Brain microvascular endothelial cell (primary cell): ENCODE measurements at regions not wholly inside any gene's neighbourhood (a gene's known extent, or its start where the extent isn't known, plus 50 kb on each side); places are given as distances from the start of the nearest gene placed in this dataset.

Experiments used
- DNase-seq: peaks from one replicate; pipeline ENCODE4 v3.0.0-alpha.2; 2020
- H3K27ac ChIP-seq: fragments of 250-450 bp; sonication (Bioruptor Pico); 2 replicates; pipeline ENCODE4 v1.5.1; 2020; ENCODE audit warnings: mild to moderate bottlenecking, moderate library complexity
- H3K27me3 ChIP-seq: fragments of 250-450 bp; sonication (Bioruptor Pico); replicated peaks from 2 replicates; pipeline ENCODE4 v1.5.1; 2020; ENCODE audit warnings: mild to moderate bottlenecking
- H3K36me3 ChIP-seq: fragments of 250-450 bp; sonication (Bioruptor Pico); replicated peaks from 2 replicates; pipeline ENCODE4 v1.5.1; 2020; ENCODE audit warnings: mild to moderate bottlenecking
- H3K4me3 ChIP-seq: 2 replicates; pipeline ENCODE4 v1.5.1; 2011; ENCODE audit warnings: low read depth, mild to moderate bottlenecking, control low read depth, low read length, moderate library complexity
- in situ Hi-C: cut with HindIII; loops from 2 replicates; pipeline ENCODE4 v1.10.0; 2017; ENCODE audit warnings: low sequenced_read_pairs, low pct_ligation_motif_present
- TF ChIP-seq, protein P1 (sequence below): IDR thresholded peaks from 2 replicates; pipeline ENCODE4 v1.5.1; 2011; ENCODE audit warnings: low read depth, mild to moderate bottlenecking, moderate library complexity, low read length, control low read depth, inconsistent platforms; ENCODE audit errors: missing control alignments

DNA sequence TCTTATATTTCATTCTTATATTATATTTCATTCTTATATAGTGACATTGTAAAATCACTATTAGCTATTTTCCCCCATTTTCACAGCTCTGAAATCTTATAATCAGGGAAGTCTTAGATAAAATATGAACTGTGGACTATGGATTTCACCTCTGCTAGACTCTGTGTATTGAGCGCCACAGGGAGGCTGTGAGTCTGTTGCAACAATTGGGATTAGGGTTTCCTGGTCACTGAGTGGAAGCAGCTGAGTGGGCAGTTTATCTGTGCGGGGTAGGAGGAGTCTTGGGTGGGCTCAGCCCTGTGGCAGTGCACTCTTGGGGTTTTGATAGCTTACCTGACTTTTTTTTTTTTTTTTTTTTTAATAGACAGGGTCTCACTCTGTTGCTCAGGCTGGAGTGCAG is 249.5 kb downstream of the PTTG2 start:
- H3K4me3 ChIP-seq, result no peak overlapping the region
- H3K27ac ChIP-seq, result no peak overlapping the region
- TF ChIP-seq, protein P1, sequence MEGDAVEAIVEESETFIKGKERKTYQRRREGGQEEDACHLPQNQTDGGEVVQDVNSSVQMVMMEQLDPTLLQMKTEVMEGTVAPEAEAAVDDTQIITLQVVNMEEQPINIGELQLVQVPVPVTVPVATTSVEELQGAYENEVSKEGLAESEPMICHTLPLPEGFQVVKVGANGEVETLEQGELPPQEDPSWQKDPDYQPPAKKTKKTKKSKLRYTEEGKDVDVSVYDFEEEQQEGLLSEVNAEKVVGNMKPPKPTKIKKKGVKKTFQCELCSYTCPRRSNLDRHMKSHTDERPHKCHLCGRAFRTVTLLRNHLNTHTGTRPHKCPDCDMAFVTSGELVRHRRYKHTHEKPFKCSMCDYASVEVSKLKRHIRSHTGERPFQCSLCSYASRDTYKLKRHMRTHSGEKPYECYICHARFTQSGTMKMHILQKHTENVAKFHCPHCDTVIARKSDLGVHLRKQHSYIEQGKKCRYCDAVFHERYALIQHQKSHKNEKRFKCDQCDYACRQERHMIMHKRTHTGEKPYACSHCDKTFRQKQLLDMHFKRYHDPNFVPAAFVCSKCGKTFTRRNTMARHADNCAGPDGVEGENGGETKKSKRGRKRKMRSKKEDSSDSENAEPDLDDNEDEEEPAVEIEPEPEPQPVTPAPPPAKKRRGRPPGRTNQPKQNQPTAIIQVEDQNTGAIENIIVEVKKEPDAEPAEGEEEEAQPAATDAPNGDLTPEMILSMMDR, result no peak
- in situ Hi-C loops, result no loop called here
- no peaks in the 10 kb centered on the region for H3K36me3 ChIP-seq
- DNase-seq, result no peak
- no peaks in the 10 kb centered on the region for H3K27me3 ChIP-seq

DNA sequence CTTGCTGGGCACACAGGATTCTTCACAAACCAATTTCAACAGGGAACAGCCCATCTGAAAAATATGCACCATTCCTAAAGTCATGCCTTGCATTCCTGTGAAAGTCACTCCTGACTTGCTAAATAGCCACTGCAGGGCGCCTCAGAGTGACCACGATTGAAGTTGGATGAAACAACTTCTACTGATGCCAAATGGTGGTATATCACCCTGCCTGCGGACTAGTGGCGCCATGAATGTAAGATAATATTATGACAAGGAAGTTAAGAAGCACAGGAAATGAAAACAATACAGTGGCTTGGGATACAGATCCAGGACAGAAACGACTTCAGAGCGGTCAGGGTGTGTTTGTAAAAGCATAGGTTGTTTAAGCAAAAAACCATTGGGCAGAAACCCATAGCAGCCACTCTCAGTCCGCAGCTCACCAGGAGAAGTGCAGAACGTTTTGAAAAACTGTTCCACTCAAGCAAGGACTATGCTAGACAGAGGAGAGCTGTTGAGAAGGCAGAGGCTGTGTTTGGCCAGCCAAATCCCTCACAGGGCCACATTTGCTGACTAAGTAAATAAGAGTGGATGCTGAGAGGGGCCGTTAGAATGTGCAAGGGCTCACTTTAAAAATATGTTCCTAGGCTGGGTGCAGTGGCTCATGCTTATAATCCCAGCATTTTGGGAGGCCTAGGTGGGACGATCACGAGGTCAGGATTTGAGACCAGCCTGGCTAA is 250.4 kb downstream of the PTTG2 start:
- Histone ChIP-seq H3K27me3 (no peaks in the 10 kb centered on the region), H3K27ac (no peak overlapping the region), H3K36me3 (no peaks in the 10 kb centered on the region), H3K4me3 (no peak overlapping the region)
- in situ Hi-C loops, result no loop called here
- DNase-seq, result peak; percentile 21
- TF ChIP-seq, protein P1, result no peak

DNA sequence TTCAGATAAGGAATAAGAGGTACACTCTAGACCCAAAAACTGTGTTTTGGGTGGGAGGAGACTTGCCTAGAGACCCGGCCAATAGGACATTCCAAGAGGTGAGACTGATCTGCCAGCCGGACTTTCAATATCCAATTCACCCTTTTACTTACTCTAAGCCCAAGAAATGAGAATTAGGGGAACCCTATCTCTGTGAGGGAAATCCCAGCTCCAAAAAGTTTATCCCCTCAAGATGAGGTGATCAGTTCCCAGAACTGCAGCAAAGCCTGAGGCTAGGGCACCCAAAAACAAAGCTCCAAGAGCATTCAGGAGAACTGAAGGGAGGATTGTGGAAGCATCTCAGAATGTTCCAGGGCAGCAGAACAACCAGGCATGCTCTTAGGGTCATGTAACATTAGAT is 251.7 kb downstream of the PTTG2 start:
- Histone ChIP-seq H3K27ac (no peak overlapping the region), H3K27me3 (no peaks in the 10 kb centered on the region), H3K4me3 (no peak overlapping the region), H3K36me3 (no peaks in the 10 kb centered on the region)
- no peak for DNase-seq
- TF ChIP-seq, protein P1, result no peak
- in situ Hi-C loops, result no loop called here

DNA sequence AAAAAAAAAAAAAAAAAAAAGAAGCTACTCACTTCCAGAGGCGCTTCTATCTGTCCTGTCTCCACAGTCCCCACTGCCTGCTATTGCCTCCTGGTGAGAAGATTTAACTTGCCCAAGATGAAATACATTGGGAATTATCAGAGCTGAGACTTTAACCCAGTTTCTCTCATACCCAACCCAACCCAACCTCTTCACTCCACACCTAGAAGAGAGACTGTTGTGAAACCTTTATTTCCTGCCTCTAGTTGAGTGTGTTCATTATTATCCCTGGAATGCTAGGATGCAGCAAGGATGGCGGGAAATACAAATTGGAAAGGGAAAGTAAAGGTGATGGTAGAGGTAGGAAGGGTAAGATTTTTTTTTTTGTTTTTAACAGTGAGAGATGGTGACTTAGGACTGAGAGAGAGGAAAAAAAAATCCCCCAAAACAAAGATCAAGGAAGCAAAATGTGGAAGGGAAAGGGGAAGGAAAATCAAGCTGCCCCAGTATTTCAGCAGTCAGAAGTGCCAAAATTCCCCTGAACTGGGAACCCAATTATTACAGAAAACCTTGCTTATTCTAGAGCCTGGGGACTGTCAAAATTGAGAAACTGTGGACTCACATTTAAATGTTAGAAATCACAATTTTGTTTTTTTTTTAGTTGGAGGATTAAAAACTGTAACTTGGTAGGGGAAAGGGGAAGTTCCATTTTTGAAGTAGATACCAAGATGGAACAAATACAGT is 253.0 kb downstream of the PTTG2 start:
- no peaks in the 10 kb centered on the region for H3K36me3 ChIP-seq
- no peaks in the 10 kb centered on the region for H3K27me3 ChIP-seq
- in situ Hi-C loops, result no loop called here
- no peak for DNase-seq
- H3K4me3 ChIP-seq, result no peak overlapping the region
- H3K27ac ChIP-seq, result no peak overlapping the region
- TF ChIP-seq, protein P1, result no peak

DNA sequence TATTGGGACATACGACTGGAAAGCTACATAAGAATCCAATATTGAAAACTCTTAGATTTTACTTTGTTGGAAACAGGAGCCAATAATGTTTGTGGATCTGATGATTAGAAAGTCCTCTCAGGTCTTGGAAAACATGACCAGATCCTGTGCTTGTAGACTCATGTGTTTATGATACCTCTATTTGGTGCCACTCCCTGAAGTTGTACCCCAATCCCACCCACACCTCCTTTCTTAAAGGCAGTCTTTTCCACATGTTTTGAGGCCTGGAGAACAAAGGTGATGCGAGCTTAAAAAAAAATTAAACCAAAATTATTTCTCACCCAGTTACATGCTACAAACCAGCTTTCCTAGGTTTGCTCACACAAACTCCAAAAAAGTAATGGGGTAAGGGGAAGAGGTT is 262.7 kb downstream of the PTTG2 start:
- TF ChIP-seq, protein P1, result no peak
- no peaks in the 10 kb centered on the region for H3K27me3 ChIP-seq
- no peaks in the 10 kb centered on the region for H3K36me3 ChIP-seq
- no peak overlapping the region for H3K4me3 ChIP-seq
- in situ Hi-C loops, result no loop called here
- DNase-seq, result no peak
- H3K27ac ChIP-seq, result no peak overlapping the region
